HG02970 (cell line): ENCODE measurements at regions not wholly inside any gene's neighbourhood (a gene's known extent, or its start where the extent isn't known, plus 50 kb on each side); places are given as distances from the start of the nearest gene placed in this dataset.

ENCODE experiments used
- ATAC-seq: cut with Tn5 transposase; IDR thresholded peaks from one replicate; pipeline ENCODE4 v1.9.1; 2021; ENCODE audit warnings: mild to moderate bottlenecking, moderate library complexity, moderate number of reproducible peaks; ENCODE audit not compliant: unreplicated experiment, low FRiP score

DNA sequence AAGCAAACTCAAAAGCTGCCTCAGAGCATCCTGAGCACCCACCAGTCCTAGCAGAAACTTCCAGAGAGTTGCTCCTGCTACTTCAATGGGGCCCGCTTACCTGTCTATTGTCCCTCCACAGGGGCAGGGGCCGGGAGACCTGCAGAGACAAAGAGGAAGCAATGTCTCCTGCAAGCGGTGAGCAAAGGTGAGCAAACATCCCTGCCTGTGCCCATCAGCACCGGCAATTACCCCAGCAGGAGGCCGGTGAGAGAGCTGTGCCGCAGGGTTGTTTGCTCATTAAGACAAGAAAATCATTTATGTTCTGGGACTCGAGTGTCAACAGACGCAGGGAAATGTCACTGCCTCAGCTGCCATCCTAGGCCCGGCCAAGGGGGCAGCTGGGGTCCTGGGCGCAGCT lies 53.8 kb upstream of the TARDBP start:
- ATAC-seq = no peak

DNA sequence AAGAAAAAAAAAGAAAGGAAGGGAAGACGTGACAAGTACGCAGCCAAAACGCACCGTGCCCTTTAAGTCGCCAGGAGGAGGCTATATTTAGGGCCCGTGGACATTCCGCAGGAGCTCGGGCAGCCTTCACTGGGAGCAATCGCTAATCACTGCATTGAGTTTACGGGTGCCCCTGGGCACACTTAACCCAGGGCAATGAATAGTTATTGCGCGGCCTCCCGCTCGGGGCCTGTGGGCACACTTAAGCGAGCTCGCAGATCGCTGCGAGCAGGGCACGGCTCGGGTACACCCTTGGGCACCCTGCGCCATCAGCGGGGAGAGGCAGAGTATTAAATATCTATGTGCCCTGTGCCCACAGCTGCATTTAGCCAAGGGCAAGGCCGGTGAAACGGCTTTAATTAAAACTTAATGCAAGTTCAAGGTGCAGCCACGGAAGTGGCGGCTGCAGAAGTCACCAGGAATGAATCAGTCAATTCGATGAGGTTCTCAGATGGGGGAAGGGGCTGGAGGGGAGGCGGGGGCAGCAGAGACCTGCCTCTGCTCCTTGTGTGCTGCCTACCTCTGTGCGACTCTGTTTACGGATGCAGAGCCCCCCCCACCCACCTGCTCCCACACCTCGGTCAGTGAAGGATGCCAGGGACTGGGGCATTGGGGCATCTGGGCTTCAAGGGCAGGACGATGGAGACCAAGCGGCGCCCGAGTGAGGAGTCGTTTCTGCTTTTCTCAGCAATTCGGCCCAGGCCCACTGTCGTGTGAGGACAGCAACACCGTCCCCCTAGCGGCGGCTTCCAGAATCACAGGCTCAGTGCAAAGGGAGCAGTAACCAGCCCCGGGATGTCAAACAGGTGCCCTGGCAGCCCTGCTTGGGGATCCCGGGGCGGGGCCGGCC lies 51.8 kb upstream of the TARDBP start:
- no peak for ATAC-seq

DNA sequence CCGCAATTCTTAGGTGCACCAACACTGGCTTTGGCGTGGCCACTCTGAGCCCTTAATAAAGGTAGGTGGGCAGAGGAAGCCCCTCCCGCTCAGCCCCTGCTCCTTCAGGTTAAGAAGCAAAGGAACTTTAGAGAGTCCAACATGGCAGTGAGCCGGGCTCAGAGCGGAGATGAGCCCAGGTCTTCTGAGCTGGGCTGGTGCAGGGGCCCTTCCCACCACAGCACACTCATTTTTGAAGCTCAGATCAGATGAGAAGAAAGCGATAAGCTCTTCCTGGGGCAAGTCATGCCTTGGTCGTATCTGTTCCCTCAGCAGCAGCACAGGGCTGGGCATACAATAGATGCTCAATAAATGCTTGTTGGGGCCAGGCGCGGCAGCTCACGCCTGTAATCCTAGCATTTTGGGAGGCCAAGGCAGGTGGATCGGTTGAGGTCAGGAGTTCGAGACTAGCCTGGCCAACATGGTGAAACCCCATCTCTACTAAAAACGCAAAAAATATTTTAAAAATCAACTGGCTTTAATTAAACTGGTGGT lies 51.1 kb upstream of the TARDBP start:
- ATAC-seq = no peak

GRCh38 chr1:10962483-10962882 lies 50.0 kb upstream of the TARDBP start:
- ATAC-seq = no peak
